Anterior cingulate cortex (tissue), 58 donors: ENCODE measurements at regions not wholly inside any gene's neighbourhood (a gene's known extent, or its start where the extent isn't known, plus 50 kb on each side); places are given as distances from the start of the nearest gene placed in this dataset.
"Not testable (repeated sequence)": the region's sequence is repeated elsewhere in the genome, so short reads cannot be mapped to it uniquely, and the experiment has no call there.

ENCODE experiments used
- DNase-seq, 58 donors: peaks; one replicate each; lab custom pipeline; 2025; lab: John Stamatoyannopoulos, UW

GRCh38 chr12:68474467-68475204, 136.1 kb upstream of the RAP1B start:
- DNase-seq, result no peak

GRCh38 chr12:68476794-68477193, 133.9 kb upstream of the RAP1B start:
- DNase-seq, result no peak

GRCh38 chr12:68477261-68477772, 133.4 kb upstream of the RAP1B start:
- DNase-seq, result no peak

GRCh38 chr12:68477906-68478305, 132.8 kb upstream of the RAP1B start:
- DNase-seq, result no peak

- no peak for DNase-seq
These were observed 132.0 kb upstream of the RAP1B start for GRCh38 chr12:68478516-68479260.

- DNase-seq, result no peak
These were observed 131.3 kb upstream of the RAP1B start for GRCh38 chr12:68479261-68479895.

- DNase-seq, result no peak
These were observed 130.8 kb upstream of the RAP1B start for GRCh38 chr12:68479896-68480291.

- no peak for DNase-seq
These were observed 130.2 kb upstream of the RAP1B start for GRCh38 chr12:68480526-68480925.

GRCh38 chr12:68481181-68481941, 129.3 kb upstream of the RAP1B start:
- no peak for DNase-seq

- no peak for DNase-seq
These were observed 128.7 kb upstream of the RAP1B start for GRCh38 chr12:68482014-68482413.

GRCh38 chr12:68482660-68483059, 128.0 kb upstream of the RAP1B start:
- no peak for DNase-seq

- no peak for DNase-seq
These were observed 126.9 kb upstream of the RAP1B start for GRCh38 chr12:68483592-68484383.

- DNase-seq, result not testable (repeated sequence)
These were observed 126.1 kb upstream of the RAP1B start for GRCh38 chr12:68484578-68484977.

- not testable (repeated sequence) for DNase-seq
These were observed 124.2 kb upstream of the RAP1B start for GRCh38 chr12:68486449-68486848.

- no peak for DNase-seq
These were observed 122.9 kb upstream of the RAP1B start for GRCh38 chr12:68487721-68488309.

- no peak for DNase-seq
These were observed 121.4 kb upstream of the RAP1B start for GRCh38 chr12:68489273-68489672.

GRCh38 chr12:68490476-68490875, 120.2 kb upstream of the RAP1B start:
- no peak for DNase-seq

- no peak for DNase-seq
These were observed 119.3 kb upstream of the RAP1B start for GRCh38 chr12:68491204-68491960.
